T-helper 1 cell treated with Interleukin-12 subunit alpha and Interleukin-12 subunit beta and Interleukin-4 antibody, amounts not matched to agents 30 ng/mL and 1 ng/mL, for 36 hours (primary cell): ENCODE measurements at regions not wholly inside any gene's neighbourhood (a gene's known extent, or its start where the extent isn't known, plus 50 kb on each side); places are given as distances from the start of the nearest gene placed in this dataset.
"Not testable (repeated sequence)": the region's sequence is repeated elsewhere in the genome, so short reads cannot be mapped to it uniquely, and the experiment has no call there.

Experiments
- intact Hi-C: fragments of 100-400 bp; cut with micrococcal nuclease; formaldehyde crosslinking; loops from one replicate; pipeline ENCODE4 v1.15.1; 2024

DNA sequence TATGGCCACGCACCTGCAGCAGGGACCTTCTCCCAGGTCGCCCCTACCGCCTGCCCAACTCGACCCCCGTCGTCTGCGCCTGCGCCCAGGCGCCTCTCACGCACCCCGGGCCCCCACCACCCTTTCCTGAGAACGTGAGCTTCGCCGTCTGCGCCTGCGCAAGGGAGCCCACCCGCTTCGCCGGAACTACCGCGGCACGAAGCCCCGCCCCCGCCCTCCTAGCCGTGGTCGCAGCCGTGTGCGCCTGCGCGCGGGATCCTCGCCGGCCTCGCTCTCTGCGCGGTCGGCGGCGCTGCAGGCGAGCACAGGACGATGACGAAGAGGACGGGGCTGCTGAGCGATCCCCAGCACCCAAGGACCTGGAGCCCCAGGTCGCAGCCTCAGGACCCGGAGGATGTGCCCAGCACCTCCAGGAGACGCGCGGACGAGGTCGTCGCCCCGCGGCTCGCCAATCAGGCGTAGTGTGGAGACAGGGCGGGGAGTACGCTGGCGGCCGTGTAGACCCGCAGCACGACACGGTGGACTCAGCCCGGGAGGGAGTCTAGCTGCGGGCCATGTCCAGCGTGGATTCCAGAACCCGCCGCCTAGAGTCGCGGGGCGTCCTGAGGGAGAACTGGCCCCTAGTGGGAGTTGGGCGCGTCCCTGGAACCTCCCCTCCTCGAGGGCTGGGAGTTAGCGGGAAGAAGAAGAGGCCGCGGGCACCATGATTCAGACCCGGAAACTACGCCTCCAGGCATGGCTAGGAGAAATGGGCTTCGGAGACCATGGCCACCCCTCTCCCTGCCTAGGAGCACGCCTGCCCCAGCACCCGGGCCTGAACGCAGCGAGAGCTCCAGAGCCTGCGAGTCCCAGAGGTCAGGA, 1120.8 kb upstream of the TMEM132C start:
- intact Hi-C loops, result loop anchor here (1.0 kb wide), 1 partner anchor 17 kb away; no protein-coding TSS in a partner anchor

DNA sequence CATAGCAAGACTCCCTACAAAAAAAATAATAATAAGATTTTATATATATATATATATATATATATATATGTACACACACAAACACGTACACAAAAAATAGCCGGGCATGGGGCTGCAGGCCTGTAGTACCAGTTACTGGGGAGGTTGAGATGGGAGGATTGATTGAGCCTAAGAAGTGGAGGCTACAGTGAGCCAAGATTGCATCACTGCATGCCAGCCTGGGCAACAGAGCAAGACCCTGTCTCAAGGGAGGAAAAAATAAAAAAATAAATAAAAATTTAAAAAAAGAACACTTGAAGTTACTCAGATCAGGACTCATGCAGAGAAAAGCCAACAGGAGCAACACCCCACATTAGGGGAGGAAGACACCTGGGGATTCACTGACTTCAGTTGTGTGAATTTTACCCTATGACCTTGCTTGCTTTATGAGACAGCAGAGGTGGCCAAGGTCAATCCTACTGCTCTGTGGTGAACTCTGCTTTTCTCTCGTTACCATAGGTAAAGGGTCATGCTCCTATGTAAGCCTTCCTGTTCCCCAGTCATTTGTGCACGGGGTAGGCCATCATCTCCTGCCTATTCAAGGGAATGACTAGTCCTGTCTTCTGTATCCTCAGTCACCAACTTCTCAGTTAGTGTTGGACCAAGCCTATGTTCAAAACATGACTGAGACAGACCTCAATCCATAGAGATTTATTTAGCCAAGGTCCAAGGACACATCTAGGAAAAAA, 1119.8 kb upstream of the TMEM132C start:
- intact Hi-C loops, result loop anchor here (1.0 kb wide), 1 partner anchor 16 kb away; no protein-coding TSS in a partner anchor

DNA sequence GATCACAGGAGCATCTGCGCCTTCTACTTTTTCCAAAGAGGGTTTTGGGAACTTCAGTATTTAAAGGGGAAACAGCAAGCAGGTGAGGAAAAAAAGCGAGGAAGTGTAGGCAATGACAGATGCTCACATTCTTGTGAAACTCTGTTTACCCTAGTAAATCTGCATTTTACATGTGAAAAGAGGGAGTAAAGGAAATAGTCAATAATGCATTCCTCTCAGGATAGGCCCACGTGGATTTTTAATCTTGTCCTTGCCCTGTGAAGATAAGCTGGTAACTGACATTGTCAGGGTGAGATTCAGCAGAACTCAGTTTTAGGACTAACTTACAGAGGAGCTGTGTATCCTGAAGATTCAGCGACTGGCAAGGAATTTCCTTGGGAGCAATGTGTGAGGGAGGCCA, 1119.2 kb upstream of the TMEM132C start:
- intact Hi-C loops, result no loop called here

DNA sequence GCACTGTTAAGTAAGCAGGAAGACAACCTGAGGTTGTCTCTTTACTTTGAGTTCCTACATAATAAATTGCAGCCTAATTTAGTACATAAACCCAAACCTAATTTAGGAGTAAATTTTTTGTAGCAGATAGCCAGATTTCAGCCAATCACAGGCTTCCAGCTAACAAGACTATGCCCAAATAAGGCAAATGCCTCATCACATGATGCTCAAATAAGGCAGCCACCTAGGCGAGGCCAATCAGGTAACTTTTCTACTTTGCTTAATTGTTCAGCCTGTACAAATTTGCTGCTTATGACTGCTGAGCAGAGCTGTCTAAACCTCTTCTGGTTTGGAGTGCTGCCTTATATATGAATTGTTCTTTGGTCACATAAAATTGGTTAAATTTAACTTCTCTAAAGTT, 1118.7 kb upstream of the TMEM132C start:
- intact Hi-C loops, result no loop called here

DNA sequence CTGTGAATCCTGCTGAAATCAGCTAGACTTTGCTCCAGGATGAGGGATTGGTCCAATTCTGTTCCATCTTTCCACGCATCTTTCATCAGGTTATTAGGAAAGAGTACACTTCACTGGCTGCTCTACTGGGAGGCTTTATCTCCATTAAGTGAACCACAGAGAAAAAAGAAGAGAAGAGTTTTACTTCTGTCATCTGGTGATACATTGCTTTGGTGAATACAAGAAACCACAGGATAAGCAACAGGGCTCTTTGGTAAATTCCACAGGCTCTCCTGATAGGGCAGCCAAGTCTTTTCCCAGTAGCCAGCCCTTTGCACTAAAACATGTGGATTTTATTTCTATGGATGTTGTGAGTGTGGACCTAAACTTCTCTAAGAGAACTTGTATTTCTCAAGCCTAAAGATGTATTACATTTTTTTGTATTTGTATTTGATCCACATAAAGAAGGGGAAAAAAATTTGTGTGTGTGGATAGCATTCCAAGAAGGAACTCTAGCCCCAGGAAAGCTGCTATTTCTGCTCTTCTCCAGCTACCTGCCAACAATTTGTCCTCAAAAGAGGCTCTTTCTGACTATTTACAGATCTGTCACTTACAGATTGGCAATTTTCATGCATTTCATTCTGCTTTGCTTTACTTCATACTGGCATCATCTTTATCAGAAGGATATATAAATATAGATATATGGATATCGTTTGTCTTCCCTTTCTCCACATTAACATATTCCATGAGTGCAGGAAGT, 1117.6 kb upstream of the TMEM132C start:
- intact Hi-C loops, result no loop called here

DNA sequence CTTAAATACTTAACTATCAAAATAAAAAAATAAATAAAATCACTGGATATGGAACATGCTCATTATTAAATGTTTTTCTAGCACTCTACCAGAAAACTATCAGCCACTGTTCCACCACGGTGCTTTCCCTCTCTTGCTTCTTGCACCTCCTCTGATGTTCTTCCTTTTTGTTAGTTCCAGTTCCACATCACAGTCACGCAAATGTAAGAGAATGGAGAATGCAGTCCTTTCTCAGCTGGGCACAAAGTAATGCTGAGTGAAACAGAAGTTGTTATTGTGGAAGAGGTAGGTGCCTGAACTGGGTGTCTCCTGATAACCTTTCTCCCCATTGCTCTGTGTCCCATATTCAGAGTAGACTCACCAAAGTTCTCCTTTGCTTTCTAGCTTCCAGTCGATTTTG, 1116.9 kb upstream of the TMEM132C start:
- intact Hi-C loops, result no loop called here

DNA sequence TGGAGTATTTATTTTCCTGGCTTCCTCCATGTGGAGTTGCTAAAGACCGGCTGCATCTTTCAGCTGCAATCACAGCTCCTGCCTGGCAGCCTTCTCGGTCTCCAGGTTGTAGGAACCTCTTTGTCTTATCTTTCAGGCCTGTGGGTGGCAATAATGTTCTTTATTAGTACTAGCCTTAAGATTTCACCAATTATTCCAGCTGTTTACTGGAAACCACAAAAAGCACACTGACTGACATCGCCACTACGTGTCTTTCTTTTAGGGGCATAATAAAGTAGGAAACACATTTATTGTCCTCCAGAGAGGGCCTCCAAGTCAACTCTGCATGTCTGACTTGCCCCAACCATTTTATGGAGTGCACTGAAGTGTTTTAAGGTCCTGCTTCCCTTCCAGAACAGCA, 1116.5 kb upstream of the TMEM132C start:
- intact Hi-C loops, result no loop called here

DNA sequence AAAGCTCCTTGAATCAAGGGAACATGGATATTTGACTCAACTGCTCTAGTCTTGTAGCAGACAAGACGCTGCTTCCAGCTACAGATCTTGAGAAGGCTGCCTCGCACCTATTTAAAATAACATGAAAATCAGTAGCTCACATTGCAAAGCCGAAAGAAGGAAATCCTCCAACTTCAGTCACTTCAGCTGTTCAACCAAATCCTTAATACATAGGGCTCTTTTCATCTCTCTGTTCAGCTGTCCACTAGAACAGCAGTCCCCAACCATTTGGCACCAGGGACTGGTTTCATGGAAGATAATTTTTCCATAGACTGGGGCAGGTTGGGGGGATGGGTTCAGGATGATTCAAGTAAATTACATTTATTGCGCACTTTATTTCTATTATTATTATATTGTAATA, 1116.0 kb upstream of the TMEM132C start:
- intact Hi-C loops, result no loop called here

DNA sequence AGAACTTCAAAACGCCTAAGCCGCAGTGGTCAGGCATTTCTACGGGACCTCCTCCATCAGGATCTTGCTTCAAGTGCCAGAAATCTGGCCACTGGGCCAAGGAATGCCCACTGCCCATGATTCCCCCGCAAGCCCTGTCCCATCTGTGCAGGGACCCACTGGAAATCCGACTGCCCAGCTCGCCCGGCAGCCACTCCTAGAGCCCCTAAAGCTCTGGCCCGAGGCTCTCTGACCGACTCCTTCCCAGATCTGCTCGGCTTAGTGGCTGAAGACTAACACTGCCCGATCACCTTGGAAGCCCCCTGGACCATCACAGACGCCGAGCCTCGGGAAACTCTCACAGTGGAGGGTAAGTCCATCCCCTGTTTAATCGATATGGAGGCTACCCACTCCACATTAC, 1113.0 kb upstream of the TMEM132C start:
- intact Hi-C loops, result no loop called here

DNA sequence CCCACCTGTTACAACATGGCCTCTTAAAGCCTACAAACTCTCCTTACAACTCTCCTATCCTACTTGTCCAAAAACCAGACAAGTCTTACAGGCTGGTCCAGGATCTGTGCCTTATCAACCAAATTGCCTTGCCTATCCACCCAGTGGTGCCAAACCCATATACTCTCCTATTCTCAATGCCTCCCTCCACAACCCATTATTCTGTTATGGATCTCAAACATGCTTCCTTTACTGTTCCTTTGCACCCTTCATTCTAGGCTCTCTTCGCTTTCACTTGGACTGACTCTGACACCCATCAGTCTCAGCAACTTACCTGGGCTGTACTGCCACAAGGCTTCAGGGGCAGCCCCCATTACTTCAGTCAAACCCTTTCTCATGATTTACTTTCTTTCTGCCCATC, 1112.1 kb upstream of the TMEM132C start:
- intact Hi-C loops, result not testable (repeated sequence)

DNA sequence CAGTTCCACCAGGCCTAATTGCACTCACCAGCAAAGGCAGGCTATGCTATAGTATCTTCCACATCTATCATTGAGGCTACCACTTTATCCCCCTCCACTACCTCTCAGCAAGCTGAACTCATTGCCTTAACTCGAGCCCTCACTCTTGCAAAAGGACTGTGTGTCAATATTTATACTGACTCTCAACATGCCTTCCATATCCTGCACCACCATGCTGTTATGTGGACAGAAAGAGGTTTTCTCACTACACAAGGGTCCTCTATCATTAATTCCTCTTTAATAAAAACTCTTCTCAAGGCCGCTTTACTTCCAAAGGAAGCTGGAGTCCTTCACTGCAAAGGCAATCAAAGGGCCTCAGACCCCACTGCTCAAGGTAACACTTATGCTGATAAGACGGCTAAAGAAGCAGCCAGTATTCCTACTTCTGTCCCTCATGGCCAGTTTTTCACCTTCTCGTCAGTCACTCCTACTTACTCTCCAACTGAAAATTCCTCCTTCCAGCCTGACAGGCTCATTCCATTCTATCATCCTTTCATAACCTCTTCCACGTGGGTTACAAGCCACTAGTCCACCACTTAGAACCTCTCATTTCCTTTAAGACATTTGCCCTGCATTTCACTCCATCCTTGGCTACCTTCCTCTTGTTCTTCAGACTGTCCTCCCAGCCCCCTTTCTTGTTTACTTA, 1110.9 kb upstream of the TMEM132C start:
- intact Hi-C loops, result not testable (repeated sequence)

DNA sequence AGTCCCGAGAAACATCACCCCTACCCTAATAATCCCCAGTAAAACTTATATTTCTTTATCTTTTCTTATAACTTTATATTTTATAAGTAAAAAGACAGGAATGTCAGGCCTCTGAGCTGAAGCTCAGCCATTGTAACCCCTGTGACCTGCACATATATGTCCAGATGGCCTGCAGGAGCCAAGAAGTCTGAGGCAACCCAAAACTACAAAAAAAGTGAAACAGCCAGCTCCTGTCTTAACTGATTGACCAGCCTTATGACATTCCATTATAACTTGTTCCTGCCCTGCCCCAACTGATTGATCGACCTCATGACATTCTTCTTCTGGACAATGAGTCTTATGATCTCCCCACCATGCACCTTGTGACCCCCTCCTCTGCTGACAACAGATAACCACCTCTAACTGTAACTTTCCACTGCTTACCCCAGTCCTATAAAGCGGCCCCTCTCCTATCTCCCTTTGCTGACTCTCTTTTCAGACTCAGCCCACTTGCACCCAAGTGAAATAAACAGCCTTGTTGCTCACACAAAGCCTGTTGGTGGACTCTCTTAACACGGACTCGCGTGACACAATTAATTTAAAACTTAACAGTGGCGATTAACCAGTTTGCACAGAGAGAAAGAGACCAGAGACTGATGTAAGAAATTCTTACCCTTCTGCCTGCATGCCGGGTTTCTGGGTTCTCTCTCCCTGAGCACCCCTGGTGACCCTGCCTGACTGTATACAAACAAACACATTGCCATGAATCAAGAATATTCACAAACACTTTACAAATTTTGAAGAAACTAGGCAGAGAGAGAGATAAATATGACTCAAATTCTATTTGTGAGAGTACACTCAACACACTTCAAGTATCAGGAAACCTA, 1109.2 kb upstream of the TMEM132C start:
- intact Hi-C loops, result not testable (repeated sequence)

DNA sequence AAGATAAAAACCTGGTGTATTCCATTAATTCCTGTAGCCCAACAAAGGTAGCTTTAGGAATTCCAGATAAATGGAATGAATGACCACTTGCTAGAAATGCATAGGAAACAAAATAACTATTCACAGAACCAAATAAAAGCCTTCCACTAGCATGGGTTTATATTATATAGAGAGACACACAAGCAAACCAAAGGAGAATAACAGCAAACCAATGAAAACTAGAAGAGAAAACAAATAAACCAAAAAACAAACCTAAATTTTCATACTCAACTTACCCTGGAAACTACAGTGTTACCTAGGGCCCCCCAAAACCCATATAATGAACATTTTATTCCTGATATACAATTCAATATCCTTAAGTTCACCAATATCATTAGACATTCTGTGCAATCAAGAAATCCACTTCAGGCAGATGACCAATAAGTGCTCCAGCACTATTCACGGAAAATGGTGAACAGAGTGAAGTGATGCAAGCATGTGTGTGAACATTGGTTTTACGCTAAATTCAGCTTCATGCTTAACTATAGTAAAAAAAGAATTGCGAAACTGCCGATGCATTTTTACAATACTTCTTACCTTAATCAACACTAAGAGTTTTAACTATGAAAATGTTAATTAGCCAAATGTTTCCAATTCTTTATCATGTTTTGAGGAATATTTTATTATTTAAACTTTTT, 1108.4 kb upstream of the TMEM132C start:
- intact Hi-C loops, result no loop called here

DNA sequence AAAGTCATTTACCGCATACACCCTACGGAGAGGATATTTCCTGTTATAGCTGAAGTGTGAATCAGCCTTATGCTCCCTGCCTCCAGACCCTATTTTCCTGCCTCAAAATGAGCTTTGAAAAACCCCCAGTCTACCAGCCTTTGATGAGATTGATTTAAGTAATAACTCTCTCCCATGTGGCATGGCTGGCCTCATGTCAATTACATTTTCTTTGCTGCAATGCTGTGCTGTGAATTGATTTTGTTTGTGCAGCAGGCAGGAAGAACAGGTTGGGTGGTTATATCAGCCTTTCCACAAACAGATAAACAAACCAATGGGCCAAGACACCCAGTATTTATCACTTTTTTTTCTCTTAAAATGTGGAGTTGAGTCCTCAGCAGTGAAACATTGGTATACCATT, 1105.5 kb upstream of the TMEM132C start:
- intact Hi-C loops, result loop anchor here (10.0 kb wide), 1 partner anchor 1663 kb away; the partner anchor contains the start of gene SLC15A4

DNA sequence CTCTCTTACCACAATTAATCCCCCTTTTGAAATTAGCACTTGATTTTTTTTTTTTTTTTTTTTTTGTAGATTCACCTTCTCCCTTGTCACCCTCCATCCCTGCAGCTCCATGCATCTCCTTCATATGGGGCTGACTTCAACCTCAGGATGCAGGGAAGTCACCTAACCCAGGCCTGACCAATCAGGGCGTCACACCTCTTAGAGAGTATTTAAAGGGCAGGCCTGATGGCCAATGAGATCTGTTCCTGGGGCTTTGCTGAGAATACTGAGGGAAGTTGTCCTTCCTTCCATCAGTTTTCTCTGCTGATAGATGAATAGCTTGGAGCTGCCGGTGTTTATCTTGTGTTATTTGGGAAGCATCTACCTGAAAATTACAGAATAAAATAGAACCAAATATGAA, 1104.7 kb upstream of the TMEM132C start:
- intact Hi-C loops, result loop anchor here (2.0 to 10.0 kb wide), 2 partner anchors 36 to 1662 kb away; partner anchors contain the start of gene SLC15A4

DNA sequence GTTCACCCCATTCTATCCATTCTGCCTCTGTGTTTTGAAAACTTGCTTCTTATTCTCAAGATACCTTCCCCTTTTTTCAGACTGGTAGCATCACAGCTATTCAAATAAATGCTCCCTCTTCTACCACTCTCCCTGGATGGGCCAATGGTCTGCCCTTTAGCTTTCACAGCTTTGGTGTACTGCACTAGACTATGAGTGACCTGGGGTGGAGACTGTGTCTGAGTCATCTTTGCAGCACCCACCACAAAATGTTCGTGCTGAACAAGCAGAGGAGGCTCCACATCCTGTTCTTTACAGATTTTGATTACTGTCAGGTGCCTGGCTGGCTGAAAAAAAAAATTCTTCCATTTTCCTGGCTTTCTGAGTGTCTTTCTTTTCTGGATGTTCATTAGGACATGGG, 1104.1 kb upstream of the TMEM132C start:
- intact Hi-C loops, result loop anchor here (1.0 to 10.0 kb wide), 3 partner anchors 17 to 1662 kb away; partner anchors contain the start of gene SLC15A4

DNA sequence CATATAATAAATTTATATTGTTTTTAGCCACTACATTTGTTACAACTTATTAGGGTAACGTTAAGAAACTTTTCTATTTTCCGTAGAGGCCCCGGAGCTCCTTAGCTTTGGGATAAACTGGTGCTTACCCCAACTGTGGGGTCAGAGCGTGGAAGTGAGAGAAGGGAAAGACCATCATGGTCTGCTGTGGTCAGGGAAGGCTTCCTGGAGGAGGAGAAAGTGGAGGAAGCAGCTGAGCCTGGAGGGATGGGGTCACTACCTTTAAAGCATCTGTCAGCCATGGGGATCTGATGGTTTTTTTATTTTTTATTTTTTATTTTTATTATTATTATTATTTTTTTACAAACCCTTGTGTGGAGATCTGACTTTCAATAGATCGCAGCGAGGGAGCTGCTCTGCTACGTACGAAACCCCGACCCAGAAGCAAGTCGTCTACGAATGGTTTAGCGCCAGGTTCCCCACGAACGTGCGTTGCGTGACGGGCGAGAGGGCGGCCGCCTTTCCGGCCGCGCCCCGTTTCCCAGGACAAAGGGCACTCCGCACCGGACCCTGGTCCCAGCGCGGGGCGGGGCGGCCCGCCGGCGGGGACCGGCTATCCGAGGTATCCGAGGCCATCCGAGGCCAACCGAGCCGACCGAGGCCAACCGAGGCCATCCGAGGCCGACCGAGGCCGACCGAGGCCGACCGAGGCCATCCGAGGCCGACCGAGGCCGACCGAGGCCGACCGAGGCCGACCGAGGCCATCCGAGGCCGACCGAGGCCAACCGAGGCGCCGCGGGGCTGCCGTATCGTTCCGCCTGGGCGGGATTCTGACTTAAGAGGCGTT, 1101.2 kb upstream of the TMEM132C start:
- intact Hi-C loops, result loop anchor here (1.0 to 10.0 kb wide), 4 partner anchors 82 to 1659 kb away; partner anchors contain the start of gene SLC15A4
